ENCODE measurements at regions not wholly inside any gene's neighbourhood (a gene's known extent, or its start where the extent isn't known, plus 50 kb on each side); places are given as distances from the start of the nearest gene placed in this dataset.

- H3K4ac ChIP-seq (ENCODE audit: low read depth, low read length), result no peak overlapping the region
- no peak overlapping the region for H4K8ac ChIP-seq (ENCODE audit: low read depth in 2 of 2, low read length in 2 of 2)
- in situ Hi-C loops (cut with MboI; ENCODE audit: low sequenced_read_pairs) (no loop called here), intact Hi-C loops (cut with micrococcal nuclease) (no loop called here), dilution Hi-C loops (cut with HindIII; ENCODE audit: low sequenced_read_pairs, unreplicated experiment) (loop anchor here (10.0 kb wide), 1 partner anchor 53 kb away; no protein-coding TSS in a partner anchor)
- no CpG with 5 or more reads among the region's 4 CpGs for WGBS, 2 experiments (ENCODE audit: extremely low coverage in 2 of 2, insufficient read length in 1 of 2)
- H3K9me1 ChIP-seq (ENCODE audit: insufficient read depth, low read length), result no peaks in the 10 kb centered on the region
- H3K27me3 ChIP-seq (ENCODE audit: control insufficient read depth, insufficient read depth, low read length), result peaks cover 1% of the 10 kb centered on the region; the same call in 1 of the 2 replicates
- DNase-seq, result no peak
- H3K36me3 ChIP-seq (ENCODE audit: control insufficient read depth, insufficient read depth, low read length), result no peaks in the 10 kb centered on the region
- no peak overlapping the region for H2BK120ac ChIP-seq (ENCODE audit: low read depth, low read length)
- H3K4me3 ChIP-seq (ENCODE audit: insufficient read depth, low read depth, low read length), result no peak overlapping the region
- H2AFZ ChIP-seq (replicated peaks; ENCODE audit: low read length, poor library complexity), result no peak overlapping the region
- peaks cover 8% of the 10 kb centered on the region for H3K9me3 ChIP-seq (ENCODE audit: control insufficient read depth, insufficient read depth, low read length)
- H3K79me1 ChIP-seq (ENCODE audit: low read depth in 1 of 2, low read length in 2 of 2), result no peaks in the 10 kb centered on the region
- H2AK9ac ChIP-seq (replicated peaks; ENCODE audit: low read depth, low read length, poor library complexity), result no peak overlapping the region
- H3K4me1 ChIP-seq (ENCODE audit: control insufficient read depth, insufficient read depth, low read length), result no peaks in the 10 kb centered on the region
- no peak overlapping the region for H4K91ac ChIP-seq (ENCODE audit: insufficient read depth, low read depth, low read length)
- H2BK20ac ChIP-seq (ENCODE audit: low read depth, low read length), result no peak overlapping the region
- H2BK5ac ChIP-seq (ENCODE audit: low read depth, low read length, poor library complexity, severe bottlenecking), result no peak overlapping the region
- ChIA-PET CTCF (no interaction called here), POLR2A (ENCODE audit: unreplicated experiment) (no interaction called here)
- H4K5ac ChIP-seq (ENCODE audit: low read depth, low read length), result no peak overlapping the region
- H2BK15ac ChIP-seq (ENCODE audit: low read depth, low read length), result no peak overlapping the region
- H4K20me1 ChIP-seq (ENCODE audit: insufficient read depth, low read length), result no peaks in the 10 kb centered on the region
- TF ChIP-seq FOS (IDR thresholded peaks at IDR 0.05; ENCODE audit: low read depth, low read length) (no peak), ELK1 (IDR thresholded peaks at IDR 0.05; ENCODE audit: borderline replicate concordance, low read depth, low read length) (no peak), RFX5 (IDR thresholded peaks at IDR 0.05; ENCODE audit: low read depth, low read length) (no peak), POLR2A (IDR thresholded peaks at IDR 0.05; ENCODE audit: low read depth, low read length) (no peak), CHD1 (IDR thresholded peaks at IDR 0.05; ENCODE audit: low read depth, low read length) (no peak), NFE2L2 (IDR thresholded peaks at IDR 0.05; ENCODE audit: low read depth, low read length) (no peak)
- H3K14ac ChIP-seq (replicated peaks; ENCODE audit: low read depth, low read length), result no peak overlapping the region
- no peak for ATAC-seq (ENCODE audit: low read depth)
- H3K23ac ChIP-seq (ENCODE audit: low read depth, low read length), result no peak overlapping the region
- H3K18ac ChIP-seq (ENCODE audit: low read depth, low read length), result no peak overlapping the region
- H3K27ac ChIP-seq (ENCODE audit: insufficient read depth, low read length), result no peak overlapping the region
- H3K9ac ChIP-seq (ENCODE audit: low read depth, low read length), result no peak overlapping the region
- no peak overlapping the region for H3K56ac ChIP-seq (ENCODE audit: extremely low read depth, insufficient read depth, low read length)
- BruUV-seq (replicated peaks), result no TSS peak
- H3K4me2 ChIP-seq (ENCODE audit: low read depth, low read length), result no peak overlapping the region
- H2AK5ac ChIP-seq (ENCODE audit: low read depth, low read length), result no peak overlapping the region
These were observed 75.7 kb upstream of the ELN start for GRCh38 chr7:73952266-73952665.

All from IMR-90 (cell line).